ENCODE measurements at regions not wholly inside any gene's neighbourhood (a gene's known extent, or its start where the extent isn't known, plus 50 kb on each side); places are given as distances from the start of the nearest gene placed in this dataset.
A peak's percentile ranks its signal among the peaks of the same experiment; 100 is the strongest.

DNA sequence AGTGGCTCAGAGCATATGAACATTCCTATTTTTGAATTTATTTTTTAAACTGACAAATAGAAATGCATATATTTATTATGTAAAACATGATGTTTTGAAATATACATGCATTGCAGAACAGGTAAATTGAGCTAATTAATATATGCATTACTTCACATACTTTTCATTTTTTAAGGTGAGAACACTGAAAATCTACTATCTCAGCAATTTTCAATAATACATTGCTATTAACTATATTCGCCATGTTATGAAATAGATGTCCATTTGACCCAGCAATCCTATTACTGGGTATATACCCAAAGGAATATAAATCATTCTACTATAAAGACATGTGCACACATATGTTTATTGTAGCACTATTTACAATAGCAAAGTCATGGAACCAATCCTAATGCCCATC is 717.7 kb upstream of the PIK3C3 start:
- no peak for DNase-seq (ENCODE audit: extremely low read depth in 1 of 11, low read depth in 9 of 11, low spot score in 4 of 11)

DNA sequence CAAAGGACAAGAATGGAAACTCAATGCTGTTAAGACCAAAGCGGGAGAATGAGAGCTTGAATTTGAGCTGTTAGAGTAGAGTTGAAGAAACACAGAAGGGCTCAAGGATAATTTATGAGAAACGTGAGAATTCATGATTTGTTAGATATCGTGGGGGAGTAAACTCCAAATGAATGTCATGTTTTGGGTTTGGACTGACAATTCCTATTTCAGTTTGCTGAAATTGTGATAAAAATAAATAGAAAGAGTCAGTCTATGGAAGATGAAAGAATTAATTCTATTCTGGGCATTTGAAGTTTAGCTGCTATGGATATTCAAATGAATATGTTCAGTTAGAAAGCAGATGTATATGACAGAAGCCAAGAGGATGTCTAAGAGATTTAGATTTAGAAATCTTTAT is 723.4 kb upstream of the PIK3C3 start:
- DNase-seq (ENCODE audit: extremely low read depth in 1 of 11, low read depth in 9 of 11, low spot score in 4 of 11), result no peak

DNA sequence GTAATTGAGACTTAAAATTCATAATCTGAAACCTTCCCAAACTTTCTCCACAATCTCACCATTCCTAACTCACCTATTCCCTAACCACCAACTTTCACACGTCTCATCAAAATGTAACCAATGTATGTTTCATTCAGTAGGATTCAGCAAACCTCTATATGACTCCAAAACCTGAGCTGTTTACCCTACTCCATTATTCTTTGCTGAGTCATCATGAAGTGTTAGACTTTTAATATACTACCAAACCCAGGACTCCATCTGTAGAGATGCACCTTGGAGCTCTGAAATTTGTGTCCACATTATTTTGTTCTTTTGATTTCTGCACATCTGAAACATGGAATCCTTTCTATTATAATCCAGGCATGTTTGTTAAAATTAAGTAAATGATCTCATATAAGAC is 727.0 kb upstream of the PIK3C3 start:
- DNase-seq (ENCODE audit: extremely low read depth in 1 of 11, low read depth in 9 of 11, low spot score in 4 of 11), result no peak

DNA sequence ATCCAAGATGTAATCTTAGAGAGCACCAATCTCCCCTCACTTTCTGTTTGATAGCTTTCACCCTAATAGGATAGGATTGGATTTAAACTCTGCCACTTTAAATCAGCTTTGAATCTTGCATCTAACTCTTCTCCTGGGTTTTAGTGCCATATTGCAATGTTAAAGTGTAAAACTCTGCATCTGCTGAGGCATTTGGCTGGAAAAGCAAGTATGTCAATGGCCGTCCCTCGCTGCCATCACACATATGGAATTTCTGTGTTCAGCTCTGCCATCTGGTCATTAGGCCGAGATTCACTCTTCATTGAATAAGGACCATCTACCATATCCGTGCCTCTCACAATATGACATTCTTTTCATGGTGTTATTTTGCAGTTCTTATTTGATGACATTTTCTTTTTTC is 728.1 kb upstream of the PIK3C3 start:
- DNase-seq (ENCODE audit: extremely low read depth in 1 of 11, low read depth in 9 of 11, low spot score in 4 of 11), result no peak

DNA sequence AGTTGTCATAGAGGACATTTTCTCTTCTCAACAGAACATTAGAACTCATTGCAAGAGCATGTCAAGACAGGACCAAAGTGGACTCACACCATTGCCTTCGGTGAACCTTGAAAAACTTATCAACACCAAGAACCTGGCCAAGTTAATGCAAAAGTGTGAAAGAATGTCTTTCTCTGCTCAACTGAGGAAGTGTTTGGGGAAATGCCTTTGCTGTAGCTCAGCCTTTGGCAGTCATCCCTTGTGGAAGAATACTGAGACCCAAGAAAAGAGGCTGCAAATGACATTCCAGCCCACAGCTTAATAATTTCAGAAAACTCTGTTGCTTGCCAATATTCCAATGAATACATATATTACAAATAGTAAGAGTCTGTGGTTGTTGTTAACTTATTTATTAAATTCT is 728.8 kb upstream of the PIK3C3 start:
- DNase-seq (ENCODE audit: extremely low read depth in 1 of 11, low read depth in 9 of 11, low spot score in 4 of 11), result peak in 2 of 11 donors; percentile 7 to 11

DNA sequence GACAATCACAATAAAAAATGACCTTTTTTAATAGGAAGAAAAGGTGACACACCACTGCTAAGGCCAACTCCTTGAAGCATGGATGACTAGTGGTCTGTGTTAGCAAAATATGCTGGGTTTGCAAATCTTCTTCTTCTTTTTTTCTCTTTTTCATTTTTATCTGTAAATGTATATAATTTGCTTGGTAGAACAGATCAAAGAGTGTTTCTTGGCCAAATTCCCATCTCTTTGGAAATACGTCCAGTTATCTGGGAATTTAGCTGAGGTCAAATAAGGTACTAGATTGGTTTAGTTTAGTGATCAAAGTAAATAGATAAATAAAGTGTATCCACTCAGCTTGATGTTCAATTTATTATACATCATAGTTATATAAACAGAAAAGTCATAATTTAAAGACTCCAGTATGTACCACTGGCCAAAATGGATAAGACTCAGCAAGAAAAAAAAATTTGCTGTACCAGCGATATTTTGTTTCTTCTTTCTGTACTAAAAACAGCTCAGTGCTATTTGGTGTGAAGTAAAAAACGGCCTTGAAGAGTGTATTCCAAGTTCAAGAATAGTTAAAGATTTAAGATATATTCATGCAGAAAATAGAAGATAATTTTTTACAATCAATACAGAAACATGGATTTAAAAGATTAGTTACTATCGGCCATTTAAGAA is 738.6 kb upstream of the PIK3C3 start:
- DNase-seq (ENCODE audit: extremely low read depth in 1 of 11, low read depth in 9 of 11, low spot score in 4 of 11), result no peak

DNA sequence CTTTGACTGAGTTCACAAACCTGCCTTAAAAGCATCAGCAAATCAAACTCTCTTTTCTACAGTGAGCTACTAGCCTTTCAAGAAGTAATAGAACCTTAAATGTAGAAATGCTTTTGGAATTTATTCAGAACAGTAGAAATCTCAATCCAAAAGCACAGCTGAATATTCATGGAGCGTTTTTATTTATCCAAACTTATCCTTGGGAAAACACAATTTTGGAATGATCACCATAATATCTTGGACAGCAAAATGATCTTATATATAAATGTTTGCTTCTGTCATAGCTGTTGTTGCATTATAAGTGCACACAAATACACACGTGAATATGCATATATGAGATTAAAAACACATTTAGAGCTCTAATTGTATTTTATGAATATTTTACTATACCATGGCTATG is 747.3 kb upstream of the PIK3C3 start:
- DNase-seq (ENCODE audit: extremely low read depth in 1 of 11, low read depth in 9 of 11, low spot score in 4 of 11), result no peak

DNA sequence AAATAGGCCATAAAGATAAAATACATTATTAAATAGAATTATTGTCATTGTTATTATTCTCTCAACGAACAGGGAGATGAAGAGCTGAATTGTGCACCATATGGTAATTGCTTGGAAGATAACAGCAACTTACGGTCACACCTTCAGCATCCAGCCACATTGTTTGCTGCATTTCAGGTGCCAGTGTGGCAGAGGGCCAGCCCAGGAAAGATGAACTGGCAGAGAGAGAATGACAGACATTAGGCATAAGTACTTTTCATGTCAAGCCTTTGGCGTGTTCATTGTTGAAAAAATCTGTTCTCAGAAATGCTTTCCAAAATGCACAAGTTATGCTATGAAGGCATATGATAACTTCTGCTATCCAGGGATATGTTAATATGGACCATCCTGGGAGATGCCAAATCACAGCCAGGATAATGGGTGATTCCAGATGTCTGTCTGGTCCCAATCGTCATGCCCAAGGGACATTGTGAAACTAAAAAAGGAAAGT is 748.6 kb upstream of the PIK3C3 start:
- no peak for DNase-seq (ENCODE audit: extremely low read depth in 1 of 11, low read depth in 9 of 11, low spot score in 4 of 11)

DNA sequence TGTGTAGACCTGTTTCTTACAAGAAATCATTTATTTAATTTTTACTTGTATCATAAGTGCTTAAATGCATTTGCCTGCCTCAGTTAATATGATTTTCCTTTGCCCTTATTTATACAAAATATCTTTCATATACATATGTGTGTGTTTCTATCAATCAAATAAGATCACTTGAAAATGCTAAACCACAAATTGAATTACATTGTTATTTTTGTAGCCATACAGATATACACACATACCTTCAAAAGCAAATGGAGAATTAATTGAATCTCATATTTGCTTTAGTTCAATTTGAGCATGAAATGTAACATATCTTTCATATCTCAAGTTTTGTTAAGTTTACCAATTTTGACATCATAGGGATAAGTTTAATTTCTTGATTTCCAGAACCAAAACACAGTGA is 755.8 kb upstream of the PIK3C3 start:
- DNase-seq (ENCODE audit: extremely low read depth in 1 of 11, low read depth in 9 of 11, low spot score in 4 of 11), result no peak

DNA sequence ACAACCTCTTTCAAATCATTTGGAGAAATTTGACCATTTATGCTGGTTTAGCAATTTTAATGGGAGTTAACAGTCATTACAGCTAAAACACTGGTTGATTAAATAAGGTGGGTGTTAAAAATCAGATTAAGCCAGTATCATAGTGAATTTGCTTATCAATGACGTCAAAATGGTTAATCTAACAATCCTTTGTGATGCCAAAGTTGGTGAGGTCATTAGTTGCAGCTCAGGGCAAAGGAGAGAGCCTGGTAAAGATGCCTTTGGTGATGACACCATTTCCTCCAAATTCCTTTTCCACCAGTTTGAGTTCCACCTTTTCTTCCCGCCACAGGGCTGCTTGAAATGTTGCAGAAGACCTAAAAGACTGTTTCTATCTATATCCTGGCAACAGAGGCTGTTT is 757.1 kb upstream of the PIK3C3 start:
- DNase-seq (ENCODE audit: extremely low read depth in 1 of 11, low read depth in 9 of 11, low spot score in 4 of 11), result no peak

DNA sequence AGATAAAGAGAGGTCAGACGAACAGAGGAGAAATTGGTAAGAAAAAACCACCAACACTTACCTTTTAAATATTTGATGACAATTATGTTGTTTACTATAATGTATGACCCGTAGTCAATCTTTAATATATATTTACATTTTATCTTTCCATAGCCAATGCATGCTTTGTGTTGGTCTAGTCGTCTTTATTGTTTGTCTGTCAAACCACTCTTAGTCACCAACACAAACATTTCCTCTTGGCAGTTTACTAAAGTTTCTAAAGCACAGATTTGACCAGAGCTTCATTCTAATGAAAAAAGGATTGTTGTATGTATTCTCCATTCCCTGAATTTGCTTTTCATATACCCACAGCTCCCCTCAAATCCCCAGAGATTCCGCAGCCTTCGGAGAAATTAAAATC is 784.7 kb upstream of the PIK3C3 start:
- no peak for DNase-seq (ENCODE audit: extremely low read depth in 1 of 11, low read depth in 9 of 11, low spot score in 4 of 11)

DNA sequence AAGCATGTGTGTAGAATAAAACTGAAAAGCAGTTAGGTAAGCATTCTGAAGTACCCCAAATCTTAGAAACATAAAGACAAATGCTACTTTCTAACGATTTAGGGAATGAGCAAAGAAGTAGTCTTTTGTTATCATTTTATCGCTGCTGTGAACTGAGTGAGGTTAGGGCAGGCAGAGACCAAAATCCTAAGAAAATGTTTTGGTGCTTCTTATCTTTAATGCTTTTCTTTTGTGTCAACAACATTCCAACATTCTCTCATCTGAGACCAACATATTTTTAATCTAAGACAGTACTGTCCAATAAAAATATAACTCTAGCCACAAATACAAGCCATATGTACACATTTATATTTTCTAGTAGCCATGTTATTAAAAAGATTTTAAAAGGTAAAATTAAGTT is 789.4 kb upstream of the PIK3C3 start:
- no peak for DNase-seq (ENCODE audit: extremely low read depth in 1 of 11, low read depth in 9 of 11, low spot score in 4 of 11)

DNA sequence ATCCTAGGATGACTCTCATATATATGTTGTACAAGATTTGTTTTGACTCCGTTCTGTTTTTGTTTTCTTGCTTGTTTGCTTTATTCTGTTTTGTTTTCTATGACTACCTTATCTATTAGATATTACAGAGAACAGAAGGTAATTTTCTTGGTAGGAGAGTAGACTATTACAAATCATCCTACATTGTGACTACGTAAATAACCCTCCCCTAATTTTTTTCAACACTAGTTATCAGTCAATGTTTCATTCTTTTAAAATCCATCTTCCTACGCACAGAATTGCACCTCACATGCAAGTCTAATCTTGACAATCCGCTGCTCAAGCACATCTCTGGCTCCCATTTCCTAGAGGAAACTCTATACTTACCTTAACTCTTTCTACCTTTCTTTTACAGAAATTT is 792.3 kb upstream of the PIK3C3 start:
- DNase-seq (ENCODE audit: extremely low read depth in 1 of 11, low read depth in 9 of 11, low spot score in 4 of 11), result no peak

DNA sequence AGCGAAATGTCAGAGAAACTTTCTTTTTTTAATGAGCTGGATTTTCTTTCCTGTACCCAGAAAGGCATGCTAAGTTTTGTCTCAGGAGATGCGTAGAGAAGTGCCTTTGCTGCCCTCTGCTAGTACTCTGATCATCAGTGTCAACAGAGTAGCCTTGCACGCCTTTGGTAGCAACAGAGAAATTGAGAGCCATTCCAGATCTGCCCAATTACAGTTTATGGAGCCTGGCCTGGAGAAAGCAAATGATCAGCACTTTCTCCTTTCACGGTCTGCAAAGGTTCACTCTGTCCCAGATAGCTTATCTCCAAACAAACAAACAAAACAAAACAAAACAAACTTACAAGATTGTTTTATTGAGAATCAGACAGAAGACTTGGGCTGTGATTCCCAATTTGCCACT is 792.8 kb upstream of the PIK3C3 start:
- no peak for DNase-seq (ENCODE audit: extremely low read depth in 1 of 11, low read depth in 9 of 11, low spot score in 4 of 11)

DNA sequence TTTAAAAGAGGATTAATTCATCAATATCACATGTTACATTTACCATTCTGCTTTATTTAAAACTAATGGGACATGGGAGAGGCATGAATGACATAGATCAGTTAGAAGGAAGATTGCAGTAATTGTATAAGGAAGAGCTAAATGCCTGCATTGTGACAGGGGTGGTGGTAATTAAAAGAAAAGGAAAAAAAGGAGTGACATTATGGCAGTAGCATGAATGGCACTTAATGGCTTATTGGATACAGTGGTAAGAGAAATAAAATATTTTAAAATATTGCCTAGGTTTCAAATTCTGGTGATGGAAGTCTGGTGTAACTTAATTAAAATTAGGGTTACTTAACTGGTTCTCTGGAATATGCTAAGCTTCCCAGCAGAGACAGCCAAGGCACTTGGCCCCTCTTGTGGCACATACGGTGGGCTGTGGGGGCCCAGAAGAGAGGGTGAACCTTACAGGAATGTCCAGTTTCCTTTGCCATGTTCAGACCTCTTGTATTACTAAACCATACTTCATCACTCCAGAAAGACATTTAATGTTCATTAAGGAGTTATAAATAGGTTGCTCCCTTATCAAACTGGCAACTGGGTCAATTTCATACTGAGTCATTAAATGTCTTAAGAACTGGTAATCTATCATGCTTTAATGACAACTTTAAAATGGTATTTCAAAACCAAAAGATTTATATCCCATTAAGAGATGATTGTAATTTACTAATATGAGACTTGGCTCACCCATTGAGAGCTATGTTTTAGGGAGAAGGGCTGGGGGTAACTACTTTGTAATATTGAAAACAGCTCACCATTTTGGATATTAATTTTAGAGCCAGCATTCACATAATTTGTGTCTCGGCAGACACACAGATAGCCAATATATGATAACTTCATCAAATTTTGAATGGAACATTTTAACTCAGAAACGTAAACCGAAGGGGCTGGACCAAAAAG is 798.9 kb upstream of the PIK3C3 start:
- no peak for DNase-seq (ENCODE audit: extremely low read depth in 1 of 11, low read depth in 9 of 11, low spot score in 4 of 11)

DNA sequence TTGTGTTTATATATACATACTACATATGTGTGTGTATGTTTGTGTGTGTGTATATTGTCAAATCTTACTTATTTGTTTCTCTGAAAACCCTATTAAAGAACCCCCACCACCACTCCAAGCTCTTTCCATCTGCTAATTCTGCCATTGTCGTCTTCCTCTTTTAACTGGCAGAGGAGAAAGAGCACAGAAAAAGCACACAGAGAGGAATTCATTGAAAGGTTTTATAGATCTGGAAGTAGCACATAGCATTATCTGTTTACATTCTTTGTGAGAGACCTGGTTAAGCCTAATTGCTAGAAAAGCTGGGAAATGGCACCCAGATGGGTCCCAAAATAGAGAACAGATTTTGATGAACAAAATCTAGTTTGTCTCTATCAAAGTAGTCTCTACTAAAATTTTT is 800.0 kb upstream of the PIK3C3 start:
- no peak for DNase-seq (ENCODE audit: extremely low read depth in 1 of 11, low read depth in 9 of 11, low spot score in 4 of 11)

DNA sequence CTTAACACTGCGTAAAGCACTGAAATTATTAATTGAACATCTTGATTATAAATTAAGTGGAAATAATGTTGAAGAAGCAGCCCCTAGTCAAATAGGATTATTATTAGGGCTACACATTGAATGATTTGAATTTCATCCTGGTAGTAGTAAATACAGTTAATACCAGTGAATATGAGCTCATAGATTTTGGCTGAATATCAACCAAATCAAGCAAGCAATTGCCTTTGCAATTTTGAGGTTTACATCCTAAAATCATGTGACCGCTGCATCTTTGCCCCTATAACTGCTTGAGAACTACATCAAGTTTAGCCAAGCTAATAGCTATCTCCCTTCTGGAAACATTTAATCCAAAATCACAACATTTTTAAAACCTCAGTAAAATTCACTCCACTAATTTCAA is 801.2 kb upstream of the PIK3C3 start:
- no peak for DNase-seq (ENCODE audit: extremely low read depth in 1 of 11, low read depth in 9 of 11, low spot score in 4 of 11)

DNA sequence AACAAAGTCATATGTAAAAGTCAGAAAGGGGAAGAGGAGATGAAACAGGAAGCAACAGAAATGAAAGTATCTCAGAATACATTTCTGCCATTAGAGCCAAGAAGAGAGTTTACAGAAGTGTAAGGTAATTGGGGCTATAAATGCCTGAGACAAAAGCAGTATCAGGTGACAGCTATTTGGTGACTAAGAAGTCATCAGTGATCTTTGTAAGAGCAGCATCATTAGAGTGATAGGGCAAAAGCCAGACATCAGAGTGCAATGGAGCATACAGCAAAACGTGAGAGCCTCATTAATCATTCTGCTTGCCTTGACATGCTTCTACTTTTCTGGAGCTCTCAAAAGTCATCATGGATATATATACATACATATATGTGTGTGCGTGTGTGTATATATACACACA is 804.7 kb upstream of the PIK3C3 start:
- DNase-seq (ENCODE audit: extremely low read depth in 1 of 11, low read depth in 9 of 11, low spot score in 4 of 11), result peak in 1 of 11 donors; percentile 15

DNA sequence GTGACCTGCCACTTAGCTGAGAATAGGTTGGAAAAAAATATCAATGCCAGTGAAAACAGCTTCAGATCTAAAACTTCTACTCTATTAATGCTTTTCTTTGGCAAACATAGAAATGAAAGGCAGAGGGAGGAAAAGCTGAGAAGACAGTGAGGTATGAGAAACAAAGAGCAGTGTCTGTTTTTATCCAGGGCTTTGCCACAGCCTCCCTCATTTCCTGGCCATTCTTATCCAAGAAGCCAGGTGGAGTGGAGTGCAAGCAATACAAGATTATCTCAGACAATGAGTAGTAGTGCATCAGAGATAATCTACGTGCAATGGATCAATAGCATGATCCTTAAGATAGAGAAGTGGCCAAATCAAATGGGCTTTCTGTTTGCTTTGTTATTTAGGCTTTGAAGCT is 808.7 kb upstream of the PIK3C3 start:
- no peak for DNase-seq (ENCODE audit: extremely low read depth in 1 of 11, low read depth in 9 of 11, low spot score in 4 of 11)

DNA sequence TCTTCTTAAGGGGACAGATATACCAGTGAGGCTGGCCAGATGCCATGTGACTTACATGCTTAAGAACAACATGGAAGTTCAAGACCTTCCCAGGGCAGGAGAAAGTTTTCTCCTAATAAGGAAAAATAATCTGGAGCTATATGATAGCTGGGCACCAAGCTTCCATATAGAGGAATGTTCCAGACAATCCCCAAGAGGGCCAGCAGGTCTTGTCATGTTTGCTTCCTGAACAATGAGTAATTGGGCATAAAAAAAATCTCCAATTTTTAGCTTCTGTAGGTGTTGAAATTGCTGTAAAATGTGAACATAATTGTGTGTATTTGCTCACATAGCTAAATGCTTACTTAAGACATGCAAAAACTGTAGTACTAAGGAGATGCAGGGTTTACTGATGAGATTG is 809.5 kb upstream of the PIK3C3 start:
- DNase-seq (ENCODE audit: extremely low read depth in 1 of 11, low read depth in 9 of 11, low spot score in 4 of 11), result no peak

DNA sequence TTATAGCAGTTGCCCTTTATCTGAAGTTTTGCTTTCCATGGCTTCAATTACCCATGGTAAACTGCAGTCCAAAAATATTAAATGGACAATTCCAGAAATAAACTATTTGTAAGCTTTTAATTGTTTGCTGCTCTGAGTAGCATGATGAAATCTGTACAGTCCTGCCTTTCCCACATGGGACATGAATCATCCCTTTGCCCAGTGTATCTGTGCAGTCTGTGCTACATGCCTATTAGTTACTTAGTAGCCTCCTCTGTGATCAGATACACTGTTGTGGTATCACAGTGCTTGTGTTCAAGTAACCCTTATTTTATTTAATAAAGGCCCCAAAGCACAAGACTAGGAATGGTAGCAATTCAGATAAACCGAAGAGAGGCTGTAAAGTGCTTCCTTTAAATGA is 810.6 kb upstream of the PIK3C3 start:
- no peak for DNase-seq (ENCODE audit: extremely low read depth in 1 of 11, low read depth in 9 of 11, low spot score in 4 of 11)
